NCI-H510A (cell line): ENCODE measurements at regions not wholly inside any gene's neighbourhood (a gene's known extent, or its start where the extent isn't known, plus 50 kb on each side); places are given as distances from the start of the nearest gene placed in this dataset.
"Not testable (repeated sequence)": the region's sequence is repeated elsewhere in the genome, so short reads cannot be mapped to it uniquely, and the experiment has no call there.

Experiments used
- DNase-seq: peaks from one replicate; lab custom pipeline; 2025; lab: John Stamatoyannopoulos, UW

- DNase-seq, result not testable (repeated sequence)
Observed at GRCh38 chr16:88265286-88265938, 117.3 kb upstream of the ZNF469 start.

GRCh38 chr16:88266036-88266435 lies 116.7 kb upstream of the ZNF469 start:
- not testable (repeated sequence) for DNase-seq

GRCh38 chr16:88266935-88267551 lies 115.7 kb upstream of the ZNF469 start:
- not testable (repeated sequence) for DNase-seq

GRCh38 chr16:88268186-88268970 lies 114.4 kb upstream of the ZNF469 start:
- DNase-seq, result not testable (repeated sequence)

GRCh38 chr16:88270171-88270790 lies 112.5 kb upstream of the ZNF469 start:
- DNase-seq, result not testable (repeated sequence)

GRCh38 chr16:88271296-88271695 lies 111.5 kb upstream of the ZNF469 start:
- DNase-seq, result not testable (repeated sequence)

GRCh38 chr16:88271776-88272175 lies 111.0 kb upstream of the ZNF469 start:
- not testable (repeated sequence) for DNase-seq

GRCh38 chr16:88272437-88272836 lies 110.3 kb upstream of the ZNF469 start:
- DNase-seq, result not testable (repeated sequence)

GRCh38 chr16:88274126-88274750 lies 108.5 kb upstream of the ZNF469 start:
- not testable (repeated sequence) for DNase-seq

GRCh38 chr16:88274847-88275246 lies 107.9 kb upstream of the ZNF469 start:
- DNase-seq, result no peak

- DNase-seq, result not testable (repeated sequence)
Observed at GRCh38 chr16:88275336-88276122, 107.2 kb upstream of the ZNF469 start.

GRCh38 chr16:88276123-88276588 lies 106.6 kb upstream of the ZNF469 start:
- DNase-seq, result not testable (repeated sequence)

GRCh38 chr16:88276591-88276990 lies 106.2 kb upstream of the ZNF469 start:
- no peak for DNase-seq

- DNase-seq, result no peak
Observed at GRCh38 chr16:88279998-88280397, 102.8 kb upstream of the ZNF469 start.

GRCh38 chr16:88281858-88282563 lies 100.7 kb upstream of the ZNF469 start:
- DNase-seq, result no peak

GRCh38 chr16:88282564-88283395 lies 100.0 kb upstream of the ZNF469 start:
- DNase-seq, result no peak

GRCh38 chr16:88283596-88283995 lies 99.2 kb upstream of the ZNF469 start:
- no peak for DNase-seq

- no peak for DNase-seq
Observed at GRCh38 chr16:88284101-88284500, 98.7 kb upstream of the ZNF469 start.
